HEK293 (cell line): ENCODE measurements at regions not wholly inside any gene's neighbourhood (a gene's known extent, or its start where the extent isn't known, plus 50 kb on each side); places are given as distances from the start of the nearest gene placed in this dataset.

Source experiments
- CTCF ChIA-PET: fragments of 350-600 bp; formaldehyde crosslinking; extraction: SDS; loops from one replicate; lab custom pipeline; 2021; ENCODE audit warnings: antibody characterized with exemption; lab: Yijun Ruan, JAX
- POLR2A ChIA-PET: fragments of 300-600 bp; formaldehyde crosslinking; extraction: SDS; loops from one replicate; lab custom pipeline; 2020; ENCODE audit warnings: antibody characterized with exemption, inconsistent platforms; lab: Yijun Ruan, JAX
- H3K27ac ChIP-seq: fragments of 200-500 bp; sonication (Bioruptor generic); 2 replicates; pipeline ENCODE4 v1.5.1; 2014; ENCODE audit warnings: low read depth, low read length, control low read depth, inconsistent platforms; ENCODE audit errors: extremely low read depth
- H3K36me3 ChIP-seq, 2 experiments: fragments of 200-500 bp in 1 of 2; sonication (Bioruptor generic) in 1 of 2; 1 replicate in 1 of 2; 2 replicates in 1 of 2; pipeline ENCODE4 v1.5.1; 2014 to 2017; ENCODE audit warnings: inconsistent platforms in 2 of 2, low read length in 2 of 2; ENCODE audit not compliant: control insufficient read depth in 2 of 2, insufficient read depth in 1 of 2
- H3K4me1 ChIP-seq: fragments of 200-500 bp; sonication (Bioruptor generic); 2 replicates; pipeline ENCODE4 v1.5.1; 2014; ENCODE audit warnings: mild to moderate bottlenecking, low read length, inconsistent platforms; ENCODE audit not compliant: control insufficient read depth, insufficient read depth
- H3K4me3 ChIP-seq: 2 replicates; pipeline ENCODE4 v1.5.1; 2011; ENCODE audit warnings: low read depth, mild to moderate bottlenecking, control low read depth, low read length, moderate library complexity
- H3K9me3 ChIP-seq: fragments of 200-500 bp; sonication (Bioruptor generic); 2 replicates; pipeline ENCODE4 v1.5.1; 2014; ENCODE audit warnings: low read depth, low read length, inconsistent platforms; ENCODE audit not compliant: control insufficient read depth, insufficient read depth
- GFI1B ChIP-seq: fragments of 450-650 bp; formaldehyde crosslinking; IDR thresholded peaks from 2 replicates; pipeline ENCODE4 v1.5.1; 2016; ENCODE audit warnings: missing biosample characterization, missing genetic modification characterization
- GLIS1 ChIP-seq: fragments of 450-650 bp; formaldehyde crosslinking; IDR thresholded peaks from 2 replicates; pipeline ENCODE4 v1.5.1; 2016; ENCODE audit warnings: missing biosample characterization, missing genetic modification characterization
- KLF7 ChIP-seq: fragments of 450-650 bp; formaldehyde crosslinking; IDR thresholded peaks from 2 replicates; pipeline ENCODE4 v1.5.1; 2016; ENCODE audit warnings: missing biosample characterization, missing genetic modification characterization, borderline replicate concordance
- MEIS1 ChIP-seq: sonication (generic); formaldehyde crosslinking; IDR thresholded peaks from 2 replicates; pipeline ENCODE4 v1.8.1; 2022; ENCODE audit warnings: missing genetic modification reagents, mild to moderate bottlenecking, borderline replicate concordance
- TCF7L2 ChIP-seq: IDR thresholded peaks from 2 replicates; pipeline ENCODE4 v1.6.1; 2011; ENCODE audit warnings: low read depth, mild to moderate bottlenecking, inconsistent platforms, low read length, moderate library complexity, borderline replicate concordance
- ZBTB17 ChIP-seq: fragments of 450-650 bp; formaldehyde crosslinking; IDR thresholded peaks from 2 replicates; pipeline ENCODE4 v1.5.1; 2016; ENCODE audit warnings: missing biosample characterization, missing genetic modification characterization
- ZNF302 ChIP-seq: fragments of 450-650 bp; formaldehyde crosslinking; IDR thresholded peaks from 2 replicates; pipeline ENCODE4 v1.5.1; 2016; ENCODE audit warnings: missing biosample characterization, missing genetic modification characterization, low read depth
- ZNF658 ChIP-seq: fragments of 450-650 bp; formaldehyde crosslinking; IDR thresholded peaks from 2 replicates; pipeline ENCODE4; 2016; ENCODE audit warnings: missing biosample characterization, missing genetic modification characterization
- ZNF677 ChIP-seq: fragments of 450-650 bp; IDR thresholded peaks from 2 replicates; pipeline ENCODE4 v1.5.0; 2018; ENCODE audit warnings: missing biosample characterization, mild to moderate bottlenecking, missing genetic modification characterization, moderate library complexity
- ZSCAN23 ChIP-seq: fragments of 450-650 bp; formaldehyde crosslinking; IDR thresholded peaks from 2 replicates; pipeline ENCODE4 v1.5.1; 2016; ENCODE audit warnings: missing biosample characterization, missing genetic modification characterization
- TF ChIP-seq, protein P1 (sequence below): fragments of 450-650 bp; formaldehyde crosslinking; IDR thresholded peaks from 2 replicates; pipeline ENCODE4 v1.5.1; 2016; ENCODE audit warnings: missing biosample characterization, missing genetic modification characterization
- TF ChIP-seq, protein P2 (sequence below): fragments of 450-650 bp; formaldehyde crosslinking; IDR thresholded peaks from 2 replicates; pipeline ENCODE4 v1.5.1; 2016; ENCODE audit warnings: missing biosample characterization, missing genetic modification characterization
- TF ChIP-seq, protein P3 (sequence below): fragments of 450-650 bp; formaldehyde crosslinking; IDR thresholded peaks from 2 replicates; pipeline ENCODE4 v1.5.1; 2017; ENCODE audit warnings: missing biosample characterization, missing genetic modification characterization

DNA sequence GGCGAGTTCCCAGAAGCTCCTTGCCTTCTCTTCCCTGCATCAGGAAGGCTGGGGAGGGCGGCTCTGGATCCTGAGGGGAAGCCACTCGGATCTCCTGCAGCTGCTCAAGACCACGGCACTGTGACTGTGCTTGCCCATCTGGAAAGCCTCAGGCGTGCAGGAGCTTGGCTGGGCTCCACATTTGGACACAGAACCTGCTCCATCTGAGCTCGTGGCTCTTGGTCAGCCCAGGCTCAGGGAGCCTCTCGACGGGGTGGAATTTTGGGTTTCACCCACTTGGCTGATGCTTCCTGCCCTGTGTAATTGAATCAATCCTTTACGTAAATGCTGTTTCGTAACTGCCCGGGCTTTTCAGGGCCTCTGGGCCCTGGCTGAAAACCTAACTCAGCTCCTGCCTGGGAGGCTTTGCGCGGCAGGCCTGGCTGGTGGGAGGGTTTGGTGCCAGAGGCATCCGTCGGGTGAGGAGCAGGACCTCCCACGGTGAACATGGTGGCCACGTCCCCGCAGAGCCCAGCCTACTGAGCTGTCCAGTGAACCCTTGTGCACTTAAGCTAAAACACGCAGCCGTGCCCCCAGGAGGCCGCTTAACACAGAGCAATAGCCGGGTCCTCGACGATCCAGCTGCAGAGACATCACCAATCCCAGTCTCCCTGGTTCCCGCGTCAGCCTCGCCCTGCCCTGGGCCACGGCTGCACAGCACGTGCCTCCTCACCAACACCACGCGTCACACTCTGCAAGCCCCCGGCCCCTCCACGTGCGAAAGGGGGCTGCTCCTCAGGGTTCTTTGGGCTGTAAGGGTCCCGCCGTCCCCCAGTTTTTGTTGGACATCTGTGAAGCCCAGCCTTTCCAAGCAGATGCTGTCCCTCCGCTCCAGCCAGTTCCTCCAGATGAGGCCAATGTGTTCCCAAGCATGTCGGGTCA, 241.0 kb downstream of the DLL1 start (continued):
- TF ChIP-seq KLF7 (tag by site-specific recombination) = no peak

DNA sequence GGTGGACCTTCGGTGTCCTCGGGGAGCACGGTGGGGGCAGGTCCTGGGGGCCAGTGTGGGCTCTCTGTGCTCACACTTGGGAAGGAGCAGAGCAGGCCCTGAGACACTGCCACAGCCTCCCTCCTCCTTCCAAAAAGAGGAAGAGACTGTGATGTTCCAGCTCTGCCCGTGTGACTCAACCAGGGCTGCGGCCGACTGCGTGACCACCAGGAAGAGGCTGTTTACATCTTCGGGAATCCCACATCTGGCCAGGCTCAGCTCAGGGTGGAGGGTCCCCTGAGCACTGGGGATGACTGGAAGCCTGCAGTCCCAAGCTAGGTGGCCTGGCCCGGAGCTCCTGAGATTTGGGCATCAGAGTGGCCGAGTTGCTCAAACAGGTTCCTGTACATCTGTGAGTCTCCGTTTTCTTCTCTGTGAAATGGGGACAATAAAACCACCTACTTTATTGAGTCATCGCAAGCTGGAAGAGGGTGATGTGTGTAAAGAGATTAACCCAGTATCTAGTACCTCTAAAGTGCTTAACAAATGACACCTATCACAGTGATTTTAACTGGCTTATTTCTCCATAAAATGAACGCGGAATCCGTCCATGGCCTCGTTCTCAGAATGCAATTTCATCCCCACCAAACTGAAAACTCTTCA, 242.1 kb downstream of the DLL1 start:
- H3K4me1 ChIP-seq = no peaks in the 10 kb centered on the region
- CTCF ChIA-PET = no interaction called here
- H3K4me3 ChIP-seq = no peak overlapping the region
- H3K36me3 ChIP-seq = no peaks in the 10 kb centered on the region
- POLR2A ChIA-PET = no interaction called here
- no peak overlapping the region for H3K27ac ChIP-seq
- TF ChIP-seq MEIS1 (no peak), GLIS1 (tag by site-specific recombination) (no peak), ZNF677 (tag by site-specific recombination) (no peak), ZNF658 (tag by site-specific recombination) (no peak), ZSCAN23 (no peak), GFI1B (tag by site-specific recombination) (no peak), ZBTB17 (no peak), ZNF302 (tag by site-specific recombination) (no peak)
- TF ChIP-seq, protein P1, sequence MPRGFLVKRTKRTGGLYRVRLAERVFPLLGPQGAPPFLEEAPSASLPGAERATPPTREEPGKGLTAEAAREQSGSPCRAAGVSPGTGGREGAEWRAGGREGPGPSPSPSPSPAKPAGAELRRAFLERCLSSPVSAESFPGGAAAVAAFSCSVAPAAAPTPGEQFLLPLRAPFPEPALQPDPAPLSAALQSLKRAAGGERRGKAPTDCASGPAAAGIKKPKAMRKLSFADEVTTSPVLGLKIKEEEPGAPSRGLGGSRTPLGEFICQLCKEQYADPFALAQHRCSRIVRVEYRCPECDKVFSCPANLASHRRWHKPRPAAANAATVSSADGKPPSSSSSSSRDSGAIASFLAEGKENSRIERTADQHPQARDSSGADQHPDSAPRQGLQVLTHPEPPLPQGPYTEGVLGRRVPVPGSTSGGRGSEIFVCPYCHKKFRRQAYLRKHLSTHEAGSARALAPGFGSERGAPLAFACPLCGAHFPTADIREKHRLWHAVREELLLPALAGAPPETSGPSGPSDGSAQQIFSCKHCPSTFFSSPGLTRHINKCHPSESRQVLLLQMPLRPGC = no peak
- TF ChIP-seq, protein P2, sequence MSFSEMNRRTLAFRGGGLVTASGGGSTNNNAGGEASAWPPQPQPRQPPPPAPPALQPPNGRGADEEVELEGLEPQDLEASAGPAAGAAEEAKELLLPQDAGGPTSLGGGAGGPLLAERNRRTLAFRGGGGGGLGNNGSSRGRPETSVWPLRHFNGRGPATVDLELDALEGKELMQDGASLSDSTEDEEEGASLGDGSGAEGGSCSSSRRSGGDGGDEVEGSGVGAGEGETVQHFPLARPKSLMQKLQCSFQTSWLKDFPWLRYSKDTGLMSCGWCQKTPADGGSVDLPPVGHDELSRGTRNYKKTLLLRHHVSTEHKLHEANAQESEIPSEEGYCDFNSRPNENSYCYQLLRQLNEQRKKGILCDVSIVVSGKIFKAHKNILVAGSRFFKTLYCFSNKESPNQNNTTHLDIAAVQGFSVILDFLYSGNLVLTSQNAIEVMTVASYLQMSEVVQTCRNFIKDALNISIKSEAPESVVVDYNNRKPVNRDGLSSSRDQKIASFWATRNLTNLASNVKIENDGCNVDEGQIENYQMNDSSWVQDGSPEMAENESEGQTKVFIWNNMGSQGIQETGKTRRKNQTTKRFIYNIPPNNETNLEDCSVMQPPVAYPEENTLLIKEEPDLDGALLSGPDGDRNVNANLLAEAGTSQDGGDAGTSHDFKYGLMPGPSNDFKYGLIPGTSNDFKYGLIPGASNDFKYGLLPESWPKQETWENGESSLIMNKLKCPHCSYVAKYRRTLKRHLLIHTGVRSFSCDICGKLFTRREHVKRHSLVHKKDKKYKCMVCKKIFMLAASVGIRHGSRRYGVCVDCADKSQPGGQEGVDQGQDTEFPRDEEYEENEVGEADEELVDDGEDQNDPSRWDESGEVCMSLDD (tag by site-specific recombination) = no peak
- H3K9me3 ChIP-seq = no peaks in the 10 kb centered on the region

DNA sequence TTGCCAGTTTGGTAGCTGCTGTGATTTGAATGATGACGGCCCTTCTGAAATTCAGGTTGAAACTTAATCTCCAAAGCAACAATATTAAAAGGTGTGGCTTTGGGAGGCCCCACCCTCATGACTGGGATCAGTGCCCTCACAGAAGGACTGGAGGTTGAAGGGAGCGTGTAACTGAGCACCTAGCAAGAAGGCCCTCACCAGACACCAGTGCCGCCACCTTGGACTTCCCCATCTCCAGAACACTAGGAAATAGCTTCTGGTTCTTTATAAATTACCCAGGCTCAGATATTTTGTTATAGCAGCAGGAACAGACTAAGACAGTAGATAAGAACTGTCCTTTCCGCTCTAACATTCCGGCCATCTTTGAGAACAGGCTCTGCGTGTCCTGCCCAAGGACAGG, 243.1 kb downstream of the DLL1 start:
- Histone ChIP-seq H3K36me3 (no peaks in the 10 kb centered on the region), H3K27ac (no peak overlapping the region), H3K4me1 (no peaks in the 10 kb centered on the region), H3K4me3 (no peak overlapping the region), H3K9me3 (no peaks in the 10 kb centered on the region)
- TF ChIP-seq, protein P3, sequence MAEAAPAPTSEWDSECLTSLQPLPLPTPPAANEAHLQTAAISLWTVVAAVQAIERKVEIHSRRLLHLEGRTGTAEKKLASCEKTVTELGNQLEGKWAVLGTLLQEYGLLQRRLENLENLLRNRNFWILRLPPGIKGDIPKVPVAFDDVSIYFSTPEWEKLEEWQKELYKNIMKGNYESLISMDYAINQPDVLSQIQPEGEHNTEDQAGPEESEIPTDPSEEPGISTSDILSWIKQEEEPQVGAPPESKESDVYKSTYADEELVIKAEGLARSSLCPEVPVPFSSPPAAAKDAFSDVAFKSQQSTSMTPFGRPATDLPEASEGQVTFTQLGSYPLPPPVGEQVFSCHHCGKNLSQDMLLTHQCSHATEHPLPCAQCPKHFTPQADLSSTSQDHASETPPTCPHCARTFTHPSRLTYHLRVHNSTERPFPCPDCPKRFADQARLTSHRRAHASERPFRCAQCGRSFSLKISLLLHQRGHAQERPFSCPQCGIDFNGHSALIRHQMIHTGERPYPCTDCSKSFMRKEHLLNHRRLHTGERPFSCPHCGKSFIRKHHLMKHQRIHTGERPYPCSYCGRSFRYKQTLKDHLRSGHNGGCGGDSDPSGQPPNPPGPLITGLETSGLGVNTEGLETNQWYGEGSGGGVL (tag by site-specific recombination) = no peak
- TF ChIP-seq TCF7L2 = no peak
- CTCF ChIA-PET = no interaction called here
- POLR2A ChIA-PET = no interaction called here
